Kidney epithelial cell (primary cell): ENCODE measurements at regions not wholly inside any gene's neighbourhood (a gene's known extent, or its start where the extent isn't known, plus 50 kb on each side); places are given as distances from the start of the nearest gene placed in this dataset.

Experiments
- DNase-seq: peaks from one replicate; pipeline ENCODE4 v3.0.0-alpha.2; 2010; ENCODE audit warnings: low read depth
- H3K27me3 ChIP-seq: 2 replicates; pipeline ENCODE4 v1.6.0; 2011; ENCODE audit warnings: low read length; ENCODE audit not compliant: control insufficient read depth, insufficient read depth
- H3K36me3 ChIP-seq: 2 replicates; pipeline ENCODE4 v1.5.1; 2011; ENCODE audit warnings: low read length; ENCODE audit not compliant: control insufficient read depth, insufficient read depth
- H3K4me3 ChIP-seq: 2 replicates; pipeline ENCODE4 v1.5.1; 2011; ENCODE audit warnings: low read depth, mild to moderate bottlenecking, control low read depth, low read length
- TF ChIP-seq, protein P1 (sequence below): IDR thresholded peaks from 2 replicates; pipeline ENCODE4 v1.5.1; 2011; ENCODE audit warnings: mild to moderate bottlenecking, moderate library complexity, low read length, control low read depth, inconsistent platforms; ENCODE audit not compliant: insufficient read depth, poor library complexity, severe bottlenecking

DNA sequence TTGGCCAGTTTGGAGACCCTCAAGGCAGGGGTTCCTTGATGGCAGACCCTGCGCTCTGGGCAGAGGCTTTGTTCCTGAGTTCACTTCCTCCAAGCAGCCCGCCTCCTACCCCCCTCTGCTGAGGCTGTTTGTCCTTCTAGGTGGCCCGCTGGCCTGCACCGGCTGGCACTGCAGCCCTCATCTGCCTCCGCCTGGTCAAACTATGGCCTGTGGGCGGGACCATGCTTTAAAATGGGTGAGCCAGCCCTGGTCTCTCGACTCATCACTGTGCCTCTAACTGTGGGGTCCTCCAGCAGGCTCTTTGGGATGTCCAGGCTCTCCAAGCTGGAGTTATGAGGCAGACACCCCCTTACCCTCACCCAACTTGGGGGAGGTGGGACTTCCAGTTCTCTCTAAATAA, 78.9 kb upstream of the SLC22A11 start:
- TF ChIP-seq, protein P1, sequence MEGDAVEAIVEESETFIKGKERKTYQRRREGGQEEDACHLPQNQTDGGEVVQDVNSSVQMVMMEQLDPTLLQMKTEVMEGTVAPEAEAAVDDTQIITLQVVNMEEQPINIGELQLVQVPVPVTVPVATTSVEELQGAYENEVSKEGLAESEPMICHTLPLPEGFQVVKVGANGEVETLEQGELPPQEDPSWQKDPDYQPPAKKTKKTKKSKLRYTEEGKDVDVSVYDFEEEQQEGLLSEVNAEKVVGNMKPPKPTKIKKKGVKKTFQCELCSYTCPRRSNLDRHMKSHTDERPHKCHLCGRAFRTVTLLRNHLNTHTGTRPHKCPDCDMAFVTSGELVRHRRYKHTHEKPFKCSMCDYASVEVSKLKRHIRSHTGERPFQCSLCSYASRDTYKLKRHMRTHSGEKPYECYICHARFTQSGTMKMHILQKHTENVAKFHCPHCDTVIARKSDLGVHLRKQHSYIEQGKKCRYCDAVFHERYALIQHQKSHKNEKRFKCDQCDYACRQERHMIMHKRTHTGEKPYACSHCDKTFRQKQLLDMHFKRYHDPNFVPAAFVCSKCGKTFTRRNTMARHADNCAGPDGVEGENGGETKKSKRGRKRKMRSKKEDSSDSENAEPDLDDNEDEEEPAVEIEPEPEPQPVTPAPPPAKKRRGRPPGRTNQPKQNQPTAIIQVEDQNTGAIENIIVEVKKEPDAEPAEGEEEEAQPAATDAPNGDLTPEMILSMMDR: no peak
- Histone ChIP-seq H3K4me3 (no peak overlapping the region), H3K36me3 (no peaks in the 10 kb centered on the region), H3K27me3 (peaks cover 14% of the 10 kb centered on the region)
- no peak for DNase-seq

DNA sequence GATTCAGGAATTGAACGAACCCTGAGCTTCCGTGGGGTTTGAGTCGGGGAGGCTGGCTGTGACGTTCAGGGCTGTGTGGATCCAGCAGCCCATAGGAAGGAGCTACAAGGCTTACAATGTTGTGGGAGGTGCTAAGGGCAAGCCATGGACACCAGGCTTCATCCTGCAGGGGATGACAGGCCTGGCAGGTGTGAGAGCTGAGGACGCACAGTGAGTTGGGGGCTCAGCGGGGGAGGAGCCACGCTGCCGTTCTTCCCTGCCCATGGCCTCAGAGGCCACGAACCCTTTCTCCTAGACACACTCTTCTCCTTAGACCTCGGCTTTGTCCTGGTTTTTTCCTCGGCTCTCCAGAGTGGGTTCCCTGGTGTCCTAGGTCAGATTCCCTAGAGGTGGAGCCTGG, 78.1 kb upstream of the SLC22A11 start:
- Histone ChIP-seq H3K36me3 (no peaks in the 10 kb centered on the region), H3K4me3 (no peak overlapping the region), H3K27me3 (peaks cover 16% of the 10 kb centered on the region)
- TF ChIP-seq, protein P1: no peak
- DNase-seq: no peak

DNA sequence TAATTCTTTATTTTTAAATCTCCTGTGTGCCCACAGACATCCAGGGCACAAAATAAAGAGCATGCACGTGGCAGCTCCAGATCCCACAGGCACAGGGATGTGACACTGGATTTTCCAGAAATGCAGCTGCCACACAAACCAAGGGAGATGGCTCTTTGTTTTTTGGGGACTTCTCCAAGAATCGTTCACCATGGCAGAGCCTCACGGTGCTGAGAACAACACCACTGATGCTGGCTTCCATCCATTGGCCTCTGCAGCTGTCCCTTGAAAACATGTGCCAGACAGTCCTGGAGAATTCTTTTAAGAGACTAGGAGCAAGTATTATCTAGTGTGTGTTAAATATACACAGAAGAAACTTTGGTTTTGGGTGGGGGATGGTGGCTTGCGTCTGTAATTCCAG, 73.2 kb upstream of the SLC22A11 start:
- TF ChIP-seq, protein P1: no peak
- H3K36me3 ChIP-seq: no peaks in the 10 kb centered on the region
- H3K27me3 ChIP-seq: peaks cover 9% of the 10 kb centered on the region
- H3K4me3 ChIP-seq: no peak overlapping the region
- no peak for DNase-seq

DNA sequence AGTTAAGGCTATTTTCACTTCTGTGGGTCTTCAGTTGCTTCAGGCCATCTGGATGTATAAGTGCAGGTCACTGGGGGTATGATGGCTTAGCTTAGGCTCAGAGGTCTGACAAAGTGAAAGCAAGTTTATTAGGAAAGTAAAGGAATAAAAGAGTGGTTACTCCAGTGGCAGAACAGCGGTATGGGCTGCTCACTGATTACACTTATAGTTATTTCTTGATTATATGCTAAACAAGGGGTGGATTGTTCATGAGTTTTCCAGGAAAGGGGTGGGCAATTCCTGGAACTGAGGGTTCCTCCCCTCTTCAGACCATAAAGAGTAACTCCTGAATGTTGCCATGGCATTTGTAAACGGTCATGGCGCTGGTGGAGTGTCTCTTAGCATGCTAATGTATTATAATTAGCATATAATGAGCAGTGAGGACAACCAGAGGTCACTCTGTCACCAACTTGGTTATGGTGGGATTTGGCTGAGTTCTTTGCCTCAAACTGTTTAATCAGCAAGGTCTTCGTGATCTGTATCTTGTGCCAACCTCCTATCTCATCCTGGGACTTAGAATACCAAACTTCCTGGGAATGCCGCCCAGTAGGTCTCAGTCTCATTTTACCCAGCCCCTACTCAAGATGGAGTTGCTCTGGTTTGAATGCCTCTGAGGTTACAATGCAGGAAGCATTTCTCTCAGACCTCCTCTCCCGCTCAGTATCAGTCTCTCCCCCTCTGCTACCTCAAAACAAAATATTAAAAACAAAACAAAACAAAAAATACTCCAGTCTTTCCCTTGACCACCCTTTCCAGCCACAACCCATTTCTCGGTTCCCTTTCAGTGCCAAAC, 71.3 kb upstream of the SLC22A11 start:
- TF ChIP-seq, protein P1: no peak
- no peak for DNase-seq
- Histone ChIP-seq H3K4me3 (no peak overlapping the region), H3K36me3 (no peaks in the 10 kb centered on the region), H3K27me3 (peaks cover 6% of the 10 kb centered on the region)

DNA sequence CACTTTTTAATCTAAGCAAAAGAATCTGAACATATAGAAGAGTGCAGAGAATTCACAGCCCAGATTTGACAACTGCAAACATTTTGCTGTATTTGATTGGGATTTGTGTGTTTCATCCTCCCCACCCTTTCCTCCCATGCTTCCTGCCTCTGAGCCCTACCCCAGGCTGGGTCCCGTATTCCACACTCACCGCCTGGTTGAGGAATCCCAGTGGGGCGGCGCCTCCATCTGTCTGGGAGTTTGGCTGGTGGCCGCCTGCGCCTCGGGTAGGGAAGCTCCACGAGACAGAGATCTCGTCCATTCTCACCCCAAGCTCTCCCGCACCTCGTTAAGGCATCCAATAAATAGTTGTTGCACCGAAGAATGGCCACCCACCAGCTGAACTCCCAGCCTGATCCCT, 70.7 kb upstream of the SLC22A11 start:
- H3K27me3 ChIP-seq: peaks cover 12% of the 10 kb centered on the region
- TF ChIP-seq, protein P1: no peak
- DNase-seq: no peak

More for the DNA sequence above, 70.7 kb upstream of the SLC22A11 start:
- Histone ChIP-seq H3K36me3 (no peaks in the 10 kb centered on the region), H3K4me3 (no peak overlapping the region)
